A673 (cell line): ENCODE measurements at regions not wholly inside any gene's neighbourhood (a gene's known extent, or its start where the extent isn't known, plus 50 kb on each side); places are given as distances from the start of the nearest gene placed in this dataset.

Experiments
- BruUV-seq: library from RNA; stranded (reverse); fragments of 400-500 nt; replicated peaks from 2 replicates; lab custom pipeline; 2021; lab: Mats Ljungman, UMichigan
- CTCF ChIA-PET: fragments of 300-600 bp; sonication (Branson Sonifier 250); formaldehyde crosslinking; loops from one replicate; lab custom pipeline; 2022; ENCODE audit warnings: antibody characterized with exemption; lab: Charles Lee
- POLR2A ChIA-PET: fragments of 300-600 bp; sonication (Branson Sonifier 250); formaldehyde crosslinking; loops from one replicate; lab custom pipeline; 2022; ENCODE audit warnings: antibody characterized with exemption; ENCODE audit not compliant: low non-redundant PET; lab: Charles Lee
- DNase-seq: peaks from one replicate; pipeline ENCODE4 v3.0.0-alpha.2; 2015; ENCODE audit warnings: low spot score
- H3K27ac ChIP-seq: fragments of 200-600 bp; sonication (generic); 2 replicates; pipeline ENCODE4 v1.5.1; 2016; ENCODE audit warnings: mixed run types, low read depth, mild to moderate bottlenecking, mixed read lengths, antibody characterized with exemption, low read length; ENCODE audit not compliant: poor library complexity, severe bottlenecking
- H3K27me3 ChIP-seq: fragments of 200-600 bp; sonication (generic); replicated peaks from 2 replicates; pipeline ENCODE4 v1.6.1; 2017; ENCODE audit warnings: mixed run types, low read depth, mild to moderate bottlenecking, mixed read lengths, antibody characterized with exemption, low read length; ENCODE audit not compliant: insufficient read depth, poor library complexity
- H3K36me3 ChIP-seq: fragments of 200-600 bp; sonication (generic); 2 replicates; pipeline ENCODE4 v1.6.1; 2016; ENCODE audit warnings: mixed run types, mild to moderate bottlenecking, mixed read lengths, antibody characterized with exemption, low read length; ENCODE audit not compliant: insufficient read depth, poor library complexity, severe bottlenecking
- H3K4me1 ChIP-seq: fragments of 200-600 bp; sonication (generic); 2 replicates; pipeline ENCODE4 v1.6.1; 2017; ENCODE audit warnings: mixed run types, mild to moderate bottlenecking, mixed read lengths, antibody characterized with exemption, low read length; ENCODE audit not compliant: insufficient read depth, poor library complexity, severe bottlenecking
- H3K4me3 ChIP-seq: fragments of 200-600 bp; sonication (generic); 2 replicates; pipeline ENCODE4 v1.5.1; 2016; ENCODE audit warnings: low read depth, mixed run types, mild to moderate bottlenecking, mixed read lengths, low read length; ENCODE audit not compliant: poor library complexity, severe bottlenecking
- H3K9me3 ChIP-seq: fragments of 200-600 bp; sonication (generic); 2 replicates; pipeline ENCODE4 v1.6.1; 2016; ENCODE audit warnings: mixed run types, low read depth, mild to moderate bottlenecking, mixed read lengths, antibody characterized with exemption, low read length; ENCODE audit not compliant: poor library complexity, severe bottlenecking
- EZH2 ChIP-seq: fragments of 200-600 bp; sonication (generic); IDR thresholded peaks from 2 replicates; pipeline ENCODE4 v1.6.1; 2017; ENCODE audit warnings: borderline replicate concordance, low read depth, mild to moderate bottlenecking, mixed read lengths, antibody characterized with exemption, low read length; ENCODE audit not compliant: poor library complexity, severe bottlenecking
- intact Hi-C: fragments of 100-400 bp; cut with micrococcal nuclease; formaldehyde crosslinking; loops from one replicate; pipeline ENCODE4 v1.10.0; 2022; ENCODE audit not compliant: unreplicated experiment
- TF ChIP-seq, protein P1 (sequence below): fragments of 300-800, 200-600 bp; sonication (generic); conservative IDR thresholded peaks from 2 replicates; pipeline ENCODE4 v1.5.1; 2017; ENCODE audit warnings: low read depth, mild to moderate bottlenecking, antibody characterized with exemption, low read length, moderate library complexity, mixed read lengths

DNA sequence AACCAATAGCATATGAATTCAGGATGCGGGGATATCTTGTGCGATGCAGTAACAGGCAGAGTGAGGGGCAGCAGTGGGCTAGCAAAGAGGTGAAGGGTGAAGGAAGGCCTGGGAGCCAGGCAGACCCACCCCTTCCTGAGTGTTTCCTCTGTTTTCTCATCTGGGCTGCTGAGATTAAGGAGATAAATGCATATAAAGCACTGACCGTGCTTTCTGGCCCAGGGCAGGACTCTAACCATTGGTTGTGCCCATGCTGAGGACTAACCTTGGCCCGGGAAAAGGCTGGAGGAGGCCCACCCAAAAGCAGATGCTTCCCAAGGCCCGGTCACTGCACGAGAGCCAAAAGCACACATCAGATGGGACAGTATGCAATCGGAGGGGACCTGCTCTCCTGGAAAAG, 87.6 kb downstream of the PSMG1 start:
- CTCF ChIA-PET = no interaction called here
- Histone ChIP-seq H3K36me3 (no peaks in the 10 kb centered on the region), H3K27ac (no peak overlapping the region), H3K4me1 (no peaks in the 10 kb centered on the region), H3K9me3 (no peaks in the 10 kb centered on the region), H3K4me3 (no peak overlapping the region), H3K27me3 (no peaks in the 10 kb centered on the region)
- TF ChIP-seq, protein P1, sequence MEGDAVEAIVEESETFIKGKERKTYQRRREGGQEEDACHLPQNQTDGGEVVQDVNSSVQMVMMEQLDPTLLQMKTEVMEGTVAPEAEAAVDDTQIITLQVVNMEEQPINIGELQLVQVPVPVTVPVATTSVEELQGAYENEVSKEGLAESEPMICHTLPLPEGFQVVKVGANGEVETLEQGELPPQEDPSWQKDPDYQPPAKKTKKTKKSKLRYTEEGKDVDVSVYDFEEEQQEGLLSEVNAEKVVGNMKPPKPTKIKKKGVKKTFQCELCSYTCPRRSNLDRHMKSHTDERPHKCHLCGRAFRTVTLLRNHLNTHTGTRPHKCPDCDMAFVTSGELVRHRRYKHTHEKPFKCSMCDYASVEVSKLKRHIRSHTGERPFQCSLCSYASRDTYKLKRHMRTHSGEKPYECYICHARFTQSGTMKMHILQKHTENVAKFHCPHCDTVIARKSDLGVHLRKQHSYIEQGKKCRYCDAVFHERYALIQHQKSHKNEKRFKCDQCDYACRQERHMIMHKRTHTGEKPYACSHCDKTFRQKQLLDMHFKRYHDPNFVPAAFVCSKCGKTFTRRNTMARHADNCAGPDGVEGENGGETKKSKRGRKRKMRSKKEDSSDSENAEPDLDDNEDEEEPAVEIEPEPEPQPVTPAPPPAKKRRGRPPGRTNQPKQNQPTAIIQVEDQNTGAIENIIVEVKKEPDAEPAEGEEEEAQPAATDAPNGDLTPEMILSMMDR = no peak
- no peak for TF ChIP-seq EZH2
- intact Hi-C loops = no loop called here
- DNase-seq = no peak
- POLR2A ChIA-PET = no interaction called here
- BruUV-seq = no TSS peak

DNA sequence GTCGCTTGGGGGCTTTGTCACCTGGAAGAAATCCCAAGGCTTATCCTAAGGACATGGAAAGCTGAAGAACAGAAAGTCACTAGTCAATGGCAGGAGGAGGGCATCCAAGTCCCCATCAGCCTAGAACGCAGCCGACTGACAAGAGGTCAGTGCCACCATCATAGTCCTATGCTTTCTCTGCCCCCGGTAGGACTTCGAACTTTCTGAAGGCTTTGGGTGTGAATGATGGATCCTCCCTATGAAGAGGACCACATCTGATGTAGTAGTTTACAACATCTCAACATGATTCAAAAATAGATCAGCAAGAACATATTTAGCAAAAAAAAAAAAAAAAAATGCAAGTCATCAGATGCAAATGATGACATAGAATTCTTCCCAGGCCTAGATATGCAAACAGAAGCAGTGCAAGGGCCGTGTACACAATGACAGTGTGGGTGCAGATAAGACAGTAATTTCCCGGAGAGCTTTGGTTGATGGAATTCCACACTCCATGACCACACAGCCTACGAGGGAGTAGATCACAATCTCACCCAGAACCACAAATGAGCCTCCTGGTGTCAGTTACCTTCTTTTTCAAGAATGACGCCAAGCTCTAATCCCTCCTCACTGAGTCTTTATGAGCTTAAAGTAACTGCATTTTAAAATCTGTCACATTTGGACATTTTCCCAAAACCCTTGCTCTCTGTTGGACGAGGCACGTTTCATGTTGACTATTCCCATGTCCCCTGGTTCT, 88.2 kb downstream of the PSMG1 start:
- peak; percentile 5 for DNase-seq
- Histone ChIP-seq H3K27ac (no peak overlapping the region), H3K9me3 (no peaks in the 10 kb centered on the region), H3K27me3 (no peaks in the 10 kb centered on the region), H3K36me3 (no peaks in the 10 kb centered on the region), H3K4me1 (no peaks in the 10 kb centered on the region), H3K4me3 (no peak overlapping the region)
- POLR2A ChIA-PET = no interaction called here
- intact Hi-C loops = no loop called here
- BruUV-seq = no TSS peak
- TF ChIP-seq, protein P1 = no peak
- TF ChIP-seq EZH2 = no peak
- CTCF ChIA-PET = no interaction called here

- Histone ChIP-seq H3K27me3 (no peaks in the 10 kb centered on the region), H3K9me3 (no peaks in the 10 kb centered on the region), H3K4me3 (no peak overlapping the region), H3K4me1 (no peaks in the 10 kb centered on the region), H3K27ac (no peak overlapping the region), H3K36me3 (no peaks in the 10 kb centered on the region)
- POLR2A ChIA-PET = no interaction called here
- intact Hi-C loops = no loop called here
- no TSS peak for BruUV-seq
- CTCF ChIA-PET = no interaction called here
- no peak for TF ChIP-seq EZH2
- TF ChIP-seq, protein P1 = no peak
- no peak for DNase-seq
Measured at GRCh38 chr21:39094087-39094780, 89.0 kb downstream of the PSMG1 start.
